HL-60 (cell line): ENCODE measurements at regions not wholly inside any gene's neighbourhood (a gene's known extent, or its start where the extent isn't known, plus 50 kb on each side); places are given as distances from the start of the nearest gene placed in this dataset.

ENCODE experiments used
- GABPA ChIP-seq: IDR thresholded peaks from 2 replicates; pipeline ENCODE4 v1.6.1; 2012; ENCODE audit warnings: low read depth
- POLR2AphosphoS5 ChIP-seq: IDR thresholded peaks from 2 replicates; pipeline ENCODE4 v1.6.1; 2012; ENCODE audit warnings: low read depth
- REST ChIP-seq: IDR thresholded peaks from 2 replicates; pipeline ENCODE4 v1.6.1; 2012; ENCODE audit warnings: low read depth; ENCODE audit not compliant: insufficient replicate concordance
- SPI1 ChIP-seq: IDR thresholded peaks from 2 replicates; pipeline ENCODE4 v1.6.1; 2012; ENCODE audit warnings: low read depth, mild to moderate bottlenecking, borderline replicate concordance
- TF ChIP-seq, protein P1 (sequence below): IDR thresholded peaks from one replicate; pipeline ENCODE4 v1.5.1; 2011; ENCODE audit warnings: low read length, control low read depth, inconsistent platforms; ENCODE audit not compliant: insufficient read depth

- TF ChIP-seq, protein P1, sequence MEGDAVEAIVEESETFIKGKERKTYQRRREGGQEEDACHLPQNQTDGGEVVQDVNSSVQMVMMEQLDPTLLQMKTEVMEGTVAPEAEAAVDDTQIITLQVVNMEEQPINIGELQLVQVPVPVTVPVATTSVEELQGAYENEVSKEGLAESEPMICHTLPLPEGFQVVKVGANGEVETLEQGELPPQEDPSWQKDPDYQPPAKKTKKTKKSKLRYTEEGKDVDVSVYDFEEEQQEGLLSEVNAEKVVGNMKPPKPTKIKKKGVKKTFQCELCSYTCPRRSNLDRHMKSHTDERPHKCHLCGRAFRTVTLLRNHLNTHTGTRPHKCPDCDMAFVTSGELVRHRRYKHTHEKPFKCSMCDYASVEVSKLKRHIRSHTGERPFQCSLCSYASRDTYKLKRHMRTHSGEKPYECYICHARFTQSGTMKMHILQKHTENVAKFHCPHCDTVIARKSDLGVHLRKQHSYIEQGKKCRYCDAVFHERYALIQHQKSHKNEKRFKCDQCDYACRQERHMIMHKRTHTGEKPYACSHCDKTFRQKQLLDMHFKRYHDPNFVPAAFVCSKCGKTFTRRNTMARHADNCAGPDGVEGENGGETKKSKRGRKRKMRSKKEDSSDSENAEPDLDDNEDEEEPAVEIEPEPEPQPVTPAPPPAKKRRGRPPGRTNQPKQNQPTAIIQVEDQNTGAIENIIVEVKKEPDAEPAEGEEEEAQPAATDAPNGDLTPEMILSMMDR, result no peak
- TF ChIP-seq POLR2AphosphoS5 (no peak), SPI1 (no peak), REST (no peak), GABPA (no peak)
Measured at GRCh38 chr7:56290548-56290947, 174.3 kb upstream of the NUPR2 start.
